HepG2 (cell line): ENCODE measurements at regions not wholly inside any gene's neighbourhood (a gene's known extent, or its start where the extent isn't known, plus 50 kb on each side); places are given as distances from the start of the nearest gene placed in this dataset.
"Not testable (repeated sequence)": the region's sequence is repeated elsewhere in the genome, so short reads cannot be mapped to it uniquely, and the experiment has no call there.

Experiments
- ATAC-seq: fragments of 200-7000 bp; cut with Tn5 transposase; 3 replicates; pipeline ENCODE4 v1.9.1; 2020; ENCODE audit warnings: mild to moderate bottlenecking, moderate library complexity
- BruUV-seq: library from RNA; stranded (reverse); fragments of 400-500 nt; replicated peaks from 2 replicates; lab custom pipeline; 2021; lab: Mats Ljungman, UMichigan
- CTCF ChIA-PET: fragments of 300-600 bp; formaldehyde crosslinking; extraction: SDS; loops from one replicate; lab custom pipeline; 2021; ENCODE audit warnings: low total read pairs, inconsistent platforms, low intra/inter-chr PET ratio; lab: Yijun Ruan, JAX
- POLR2A ChIA-PET: fragments of 350-600 bp; sonication (Branson Sonifier 250); formaldehyde crosslinking; loops from one replicate; lab custom pipeline; 2020; ENCODE audit warnings: antibody characterized with exemption, inconsistent platforms; lab: Yijun Ruan, JAX
- DNase-seq: peaks from one replicate; pipeline ENCODE4 v3.0.0-alpha.2; 2015; ENCODE audit warnings: low spot score
- FAIRE-seq: peaks from 3 replicates; lab custom pipeline; 2011; peaks lifted over from hg19 to GRCh38; lab: Jason Lieb, UNC
- H2AFZ ChIP-seq: one replicate; pipeline ENCODE4 v1.6.1; 2011; ENCODE audit warnings: low read length, inconsistent platforms
- H3K27ac ChIP-seq: fragments of 300-600 bp; 3 replicates; pipeline ENCODE4 v1.8.0; 2011; ENCODE audit warnings: mixed run types, mild to moderate bottlenecking, mixed read lengths, low read length, inconsistent platforms; ENCODE audit not compliant: insufficient read depth; ENCODE audit errors: extremely low read length
- H3K27me3 ChIP-seq, 2 experiments: fragments of 200-600 bp in 1 of 2; 2 replicates in 1 of 2; 3 replicates in 1 of 2; pipeline versions ENCODE4 v1.6.0 to v1.8.0; 2011; ENCODE audit warnings: low read length in 2 of 2, mild to moderate bottlenecking in 2 of 2, moderate library complexity in 2 of 2, inconsistent platforms in 1 of 2; ENCODE audit not compliant: insufficient read depth in 2 of 2, control insufficient read depth in 1 of 2
- H3K36me3 ChIP-seq, 2 experiments: fragments of 200-600 bp in 1 of 2; replicated peaks in 1 of 2; 2 replicates in 1 of 2; 3 replicates in 1 of 2; pipeline versions ENCODE4 v1.5.1 to v1.8.0; 2011; ENCODE audit warnings: low read length in 2 of 2, inconsistent platforms in 1 of 2; ENCODE audit not compliant: insufficient read depth in 2 of 2, control insufficient read depth in 1 of 2
- H3K4me1 ChIP-seq: 2 replicates; pipeline ENCODE4 v1.5.1; 2012; ENCODE audit warnings: low read length, inconsistent platforms; ENCODE audit not compliant: insufficient read depth
- H3K4me2 ChIP-seq: 2 replicates; pipeline ENCODE4 v1.6.0; 2011; ENCODE audit warnings: low read depth, low read length, inconsistent platforms
- H3K4me3 ChIP-seq, 3 experiments: fragments of 200-600 bp in 1 of 3; sonication (generic), shearing (Covaris generic) in 1 of 3; replicated peaks in 1 of 3; 2 replicates each; pipeline ENCODE4 v1.5.1; 2011 to 2016; ENCODE audit warnings: low read length in 3 of 3, inconsistent platforms in 2 of 3, low read depth in 2 of 3, mild to moderate bottlenecking in 2 of 3, control low read depth in 1 of 3, mixed read lengths in 1 of 3; ENCODE audit not compliant: insufficient read depth in 1 of 3
- H3K79me2 ChIP-seq: one replicate; pipeline ENCODE4 v1.6.1; 2011; ENCODE audit warnings: low read length, inconsistent platforms; ENCODE audit not compliant: insufficient read depth
- H3K9ac ChIP-seq: 2 replicates; pipeline ENCODE4 v1.6.0; 2011; ENCODE audit warnings: mild to moderate bottlenecking, low read depth, low read length, inconsistent platforms; ENCODE audit not compliant: insufficient read depth
- H3K9me3 ChIP-seq: 2 replicates; pipeline ENCODE4 v1.5.1; 2012; ENCODE audit warnings: mild to moderate bottlenecking, low read length
- H4K20me1 ChIP-seq: 2 replicates; pipeline ENCODE4 v1.6.0; 2011; ENCODE audit warnings: inconsistent platforms, mild to moderate bottlenecking, low read length, moderate library complexity; ENCODE audit not compliant: insufficient read depth
- CHD4 ChIP-seq: fragments of 200-600 bp; sonication (generic); IDR thresholded peaks from 2 replicates; pipeline ENCODE4 v1.7.0; 2017; ENCODE audit warnings: mild to moderate bottlenecking, low read length, borderline replicate concordance
- FOXA3 ChIP-seq: IDR thresholded peaks from 2 replicates; pipeline ENCODE4 v1.6.1; 2016; ENCODE audit warnings: missing genetic modification reagents, missing compliant biosample characterization
- MAX ChIP-seq: IDR thresholded peaks from 2 replicates; pipeline ENCODE4 v1.6.1; 2012; ENCODE audit warnings: inconsistent platforms
- SP2 ChIP-seq: sonication (generic); formaldehyde crosslinking; IDR thresholded peaks from 2 replicates; pipeline ENCODE4 v1.5.1; 2020; ENCODE audit warnings: mild to moderate bottlenecking, missing genetic modification reagents
- SUZ12 ChIP-seq: fragments of 150-350 bp; IDR thresholded peaks from 2 replicates; pipeline ENCODE4 v1.6.1; 2014; ENCODE audit warnings: low read depth, low read length
- TAF1 ChIP-seq: sonication (generic); formaldehyde crosslinking; IDR thresholded peaks from 2 replicates; pipeline ENCODE4 v1.4.0; 2020; ENCODE audit warnings: missing genetic modification reagents
- ZBTB34 ChIP-seq: sonication (generic); formaldehyde crosslinking; IDR thresholded peaks from 2 replicates; pipeline ENCODE4 v1.8.0; 2022; ENCODE audit warnings: mild to moderate bottlenecking, missing genetic modification reagents
- ZGPAT ChIP-seq: IDR thresholded peaks from 2 replicates; pipeline ENCODE4 v1.6.1; 2016; ENCODE audit warnings: mild to moderate bottlenecking
- ZNF138 ChIP-seq: sonication (generic); formaldehyde crosslinking; IDR thresholded peaks from 2 replicates; pipeline ENCODE4 v1.5.0; 2020; ENCODE audit warnings: mild to moderate bottlenecking, low read depth, missing genetic modification reagents
- ZNF75D ChIP-seq: sonication (generic); formaldehyde crosslinking; IDR thresholded peaks from 2 replicates; pipeline ENCODE4 v1.8.1; 2023; ENCODE audit warnings: missing genetic modification reagents, mild to moderate bottlenecking, borderline replicate concordance
- ZNF770 ChIP-seq: sonication (generic); formaldehyde crosslinking; IDR thresholded peaks from 2 replicates; pipeline ENCODE4 v1.5.0; 2020; ENCODE audit warnings: mild to moderate bottlenecking, missing genetic modification reagents
- ZNF841 ChIP-seq: sonication (generic); formaldehyde crosslinking; IDR thresholded peaks from 2 replicates; pipeline ENCODE4 v1.8.1; 2023; ENCODE audit warnings: missing genetic modification reagents, borderline replicate concordance
- WGBS: methylation state at CpG from one replicate; pipeline ENCODE4 v1.1.6; 2017; ENCODE audit warnings: low lambda C conversion rate; 5-methylcytosine and 5-hydroxymethylcytosine counted together
- in situ Hi-C: cut with HindIII; loops from 2 replicates; pipeline ENCODE4 v1.10.0; 2017; ENCODE audit warnings: low pct_unique_long_range_greater_than_20kb; ENCODE audit not compliant: extremely low pct_ligation_motif_present
- intact Hi-C: fragments of 100-400 bp; cut with micrococcal nuclease; formaldehyde crosslinking; loops from one replicate; pipeline ENCODE4 v1.10.0; 2022; ENCODE audit not compliant: unreplicated experiment

- no peak for TF ChIP-seq ZNF770
These were observed 424.9 kb downstream of the LIG4 start (continued) for GRCh38 chr13:107790397-107790796.

- Histone ChIP-seq H2AFZ (no peak overlapping the region), H3K9me3 (no peaks in the 10 kb centered on the region), H3K4me2 (no peak overlapping the region), H3K79me2 (no peaks in the 10 kb centered on the region), H3K36me3 (no peaks in the 10 kb centered on the region), H3K4me1 (no peaks in the 10 kb centered on the region), H3K27ac (no peak overlapping the region), H4K20me1 (no peaks in the 10 kb centered on the region), H3K27me3 (no peaks in the 10 kb centered on the region), H3K4me3 (no peak overlapping the region), H3K9ac (no peak overlapping the region)
- in situ Hi-C loops = no loop called here
- no peak for TF ChIP-seq ZNF138 (CRISPR knock-in tag)
- no peak for TF ChIP-seq CHD4
- TF ChIP-seq ZNF75D (CRISPR knock-in tag) = no peak
- no peak for TF ChIP-seq ZBTB34 (CRISPR knock-in tag)
- TF ChIP-seq SP2 = no peak
- no peak for TF ChIP-seq ZNF841 (CRISPR knock-in tag)
- TF ChIP-seq MAX = no peak
- TF ChIP-seq FOXA3 (CRISPR knock-in tag) = no peak
- no peak for TF ChIP-seq TAF1 (CRISPR knock-in tag)
- TF ChIP-seq ZGPAT (CRISPR knock-in tag) = no peak
- TF ChIP-seq SUZ12 = no peak
- no peak for ATAC-seq
- POLR2A ChIA-PET = no interaction called here
- CTCF ChIA-PET = no interaction called here
- DNase-seq = no peak
- WGBS = 29% methylated on average over 8 of the region's 8 CpGs
- BruUV-seq = no TSS peak
- no peak for FAIRE-seq
- intact Hi-C loops = no loop called here
These were observed 426.7 kb downstream of the LIG4 start for GRCh38 chr13:107788464-107789165.

GRCh38 chr13:107782646-107783045 lies 432.7 kb downstream of the LIG4 start:
- 98% methylated on average over 8 of the region's 39 CpGs for WGBS
- H3K4me2 ChIP-seq, intact Hi-C loops, H3K9ac ChIP-seq, FAIRE-seq, in situ Hi-C loops, H3K36me3 ChIP-seq, ATAC-seq, H3K4me3 ChIP-seq, DNase-seq, H3K79me2 ChIP-seq, H4K20me1 ChIP-seq, H3K27ac ChIP-seq, CTCF ChIA-PET, H3K27me3 ChIP-seq, H2AFZ ChIP-seq, POLR2A ChIA-PET, H3K9me3 ChIP-seq, H3K4me1 ChIP-seq, BruUV-seq: not testable (repeated sequence)
